SK-N-MC (cell line): ENCODE measurements at regions not wholly inside any gene's neighbourhood (a gene's known extent, or its start where the extent isn't known, plus 50 kb on each side); places are given as distances from the start of the nearest gene placed in this dataset.

Experiments
- DNase-seq: peaks from one replicate; pipeline ENCODE4 v3.0.0-alpha.2; 2011; ENCODE audit warnings: low read depth, low spot score
- H3K27ac ChIP-seq: fragments of 200-600 bp; sonication (generic); 2 replicates; pipeline ENCODE4 v1.5.1; 2016; ENCODE audit warnings: mixed run types
- H3K36me3 ChIP-seq: fragments of 200-600 bp; sonication (generic); 2 replicates; pipeline ENCODE4 v1.6.1; 2017; ENCODE audit warnings: antibody characterized with exemption, low read length, mixed read lengths; ENCODE audit not compliant: insufficient read depth
- H3K4me3 ChIP-seq: fragments of 200-600 bp; sonication (generic); 2 replicates; pipeline ENCODE4 v1.5.1; 2016
- H3K9ac ChIP-seq: fragments of 200-600 bp; sonication (generic); 2 replicates; pipeline ENCODE4 v1.8.0; 2017; ENCODE audit warnings: mixed run types, mixed read lengths; ENCODE audit not compliant: insufficient read length
- H3K9me3 ChIP-seq: fragments of 200-600 bp; sonication (generic); 2 replicates; pipeline ENCODE4 v1.6.1; 2017; ENCODE audit warnings: low read depth, mild to moderate bottlenecking, antibody characterized with exemption, low read length, moderate library complexity, mixed read lengths
- EZH2 ChIP-seq: fragments of 200-600 bp; sonication (generic); IDR thresholded peaks from one replicate; pipeline ENCODE4 v1.6.1; 2017; ENCODE audit warnings: antibody characterized with exemption
- FOXP2 ChIP-seq: optimal IDR thresholded peaks from 2 replicates; pipeline ENCODE3; 2011; ENCODE audit warnings: mild to moderate bottlenecking, moderate library complexity; ENCODE audit not compliant: insufficient read depth; ENCODE audit errors: extremely low read length, control extremely low read depth
- POLR2AphosphoS5 ChIP-seq: IDR thresholded peaks from 2 replicates; pipeline ENCODE4 v1.6.1; 2012; ENCODE audit warnings: mild to moderate bottlenecking, low read depth, low read length, borderline replicate concordance

DNA sequence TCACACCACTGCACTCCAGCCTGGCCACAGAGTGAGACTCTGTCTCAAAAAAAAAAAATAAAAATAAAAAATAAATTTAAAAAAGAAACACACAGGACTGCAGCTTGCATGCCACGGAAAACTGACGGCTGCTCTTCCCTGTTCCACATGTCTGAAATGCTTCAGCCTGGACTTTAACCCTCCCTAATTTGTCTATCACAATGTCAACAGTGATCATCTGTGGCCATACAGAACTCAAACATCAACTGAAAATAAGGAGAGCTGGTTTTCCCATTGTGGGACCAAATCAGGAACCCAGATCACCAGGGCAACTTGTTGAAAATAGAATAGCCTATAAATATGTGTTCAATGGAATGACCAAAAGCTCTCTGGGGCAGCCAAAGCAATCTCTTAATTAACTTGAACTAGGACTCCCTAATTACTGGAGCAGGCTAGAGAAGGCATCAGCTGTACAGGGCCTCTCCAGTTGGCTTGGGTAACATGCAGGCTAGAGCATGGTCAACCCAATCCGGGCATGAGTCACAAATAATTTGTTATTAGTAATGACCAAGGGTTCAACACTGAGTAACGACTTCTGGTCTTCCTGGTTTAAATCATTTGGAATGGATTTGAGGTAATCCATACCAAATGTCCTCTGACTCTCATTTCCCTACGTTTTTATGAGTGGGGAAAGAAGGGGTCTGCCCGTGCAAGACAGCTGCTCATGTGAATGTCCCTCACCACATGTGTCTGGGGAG lies 62.7 kb upstream of the KAZN start:
- TF ChIP-seq POLR2AphosphoS5 (no peak), FOXP2 (no peak), EZH2 (no peak)
- Histone ChIP-seq H3K9ac (no peak overlapping the region), H3K4me3 (no peak overlapping the region), H3K27ac (no peak overlapping the region), H3K9me3 (no peaks in the 10 kb centered on the region), H3K36me3 (no peaks in the 10 kb centered on the region)
- no peak for DNase-seq

DNA sequence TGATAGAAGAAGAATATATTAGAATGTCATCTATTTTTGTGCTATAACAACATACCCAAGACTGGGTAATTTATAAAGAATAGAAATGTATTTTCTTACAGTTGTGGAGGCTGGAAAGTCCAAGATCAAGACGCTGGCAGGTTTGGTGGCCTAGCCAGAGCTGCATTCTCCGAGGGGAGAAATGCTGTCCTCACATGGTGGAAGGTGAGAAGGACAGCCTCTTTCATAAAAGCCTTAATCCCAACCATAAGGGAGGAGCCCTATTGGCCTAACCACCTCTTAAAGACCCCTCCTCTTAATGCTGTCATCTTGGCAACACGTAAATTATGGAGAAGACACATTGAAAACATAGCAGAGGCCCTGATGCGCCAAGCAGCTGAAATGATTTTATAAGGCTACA lies 60.1 kb upstream of the KAZN start:
- TF ChIP-seq EZH2 (no peak), FOXP2 (no peak), POLR2AphosphoS5 (no peak)
- Histone ChIP-seq H3K9ac (no peak overlapping the region), H3K9me3 (no peaks in the 10 kb centered on the region), H3K36me3 (no peaks in the 10 kb centered on the region), H3K27ac (no peak overlapping the region), H3K4me3 (no peak overlapping the region)
- no peak for DNase-seq

DNA sequence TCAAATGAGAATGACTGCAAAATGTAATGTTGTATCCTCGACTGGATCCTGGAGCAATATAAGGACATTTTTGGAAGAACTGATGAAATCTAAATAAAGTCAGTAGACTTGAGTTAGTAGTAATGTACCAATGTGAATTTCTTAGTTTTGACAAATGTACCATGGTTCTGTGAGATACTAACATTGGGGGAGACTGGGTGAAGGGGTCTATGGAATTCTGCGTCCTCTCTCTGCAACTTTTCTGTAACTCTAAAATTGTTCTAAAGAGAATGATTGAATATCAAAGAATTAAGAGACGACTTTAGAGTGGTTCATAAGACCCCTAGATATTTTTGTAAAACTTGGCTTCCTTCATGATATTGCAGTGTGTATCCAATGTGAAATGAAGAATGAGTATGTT lies 59.2 kb upstream of the KAZN start:
- H3K9me3 ChIP-seq: no peaks in the 10 kb centered on the region
- no peak for DNase-seq
- H3K4me3 ChIP-seq: no peak overlapping the region
- no peak overlapping the region for H3K9ac ChIP-seq
- no peaks in the 10 kb centered on the region for H3K36me3 ChIP-seq
- TF ChIP-seq POLR2AphosphoS5 (no peak), FOXP2 (no peak), EZH2 (no peak)
- H3K27ac ChIP-seq: no peak overlapping the region

DNA sequence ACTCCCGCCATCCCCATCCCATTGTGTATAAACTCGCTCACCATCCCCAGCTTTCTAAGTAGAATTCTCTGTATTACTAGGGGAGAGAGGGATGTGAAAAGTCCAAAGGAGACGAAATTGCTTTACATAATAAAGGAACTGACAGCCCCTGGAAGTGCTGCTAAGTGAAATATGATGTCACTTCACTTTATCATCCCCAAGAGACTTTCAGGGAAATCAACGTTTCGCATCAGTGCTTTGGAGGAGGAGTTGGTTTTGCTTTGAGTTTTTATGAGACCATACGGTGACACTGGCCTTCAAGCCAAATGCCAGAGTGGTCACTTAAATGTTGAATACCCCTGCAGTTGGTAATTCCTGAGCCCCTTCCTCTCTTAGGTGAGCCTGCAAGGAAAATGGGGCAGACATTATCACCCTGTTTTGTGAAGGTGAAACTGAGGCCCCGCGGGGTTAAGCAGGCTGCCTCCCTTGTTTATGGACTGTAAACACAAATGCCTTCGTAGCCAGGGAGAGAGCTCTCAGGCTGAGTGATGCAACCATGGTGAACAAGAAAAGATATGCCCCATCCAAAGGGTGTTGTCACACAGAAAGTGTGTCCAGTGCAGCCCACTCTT lies 58.4 kb upstream of the KAZN start:
- Histone ChIP-seq H3K4me3 (no peak overlapping the region), H3K9me3 (no peaks in the 10 kb centered on the region), H3K9ac (no peak overlapping the region), H3K36me3 (no peaks in the 10 kb centered on the region), H3K27ac (no peak overlapping the region)
- no peak for DNase-seq
- TF ChIP-seq EZH2 (no peak), POLR2AphosphoS5 (no peak), FOXP2 (no peak)

DNA sequence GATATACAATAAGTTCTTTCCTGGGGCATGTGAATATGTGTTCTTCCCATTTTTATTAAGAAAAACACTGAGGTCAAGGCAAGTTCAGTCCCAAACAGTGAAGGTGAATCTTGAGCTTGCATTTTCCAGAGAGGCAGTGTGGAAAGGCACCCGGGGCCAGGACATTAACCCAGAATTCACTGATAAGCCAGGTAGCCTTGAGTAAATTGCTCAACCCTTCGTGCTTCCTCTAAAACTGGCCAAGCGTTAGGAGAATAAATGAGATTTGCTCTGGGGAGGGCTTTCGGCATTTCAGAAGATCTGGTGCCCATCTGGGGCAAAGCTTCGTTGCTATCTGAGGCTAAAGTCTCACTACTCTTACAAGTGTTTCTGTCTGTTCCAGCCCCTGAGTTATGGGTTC lies 57.1 kb upstream of the KAZN start:
- H3K9ac ChIP-seq: no peak overlapping the region
- H3K4me3 ChIP-seq: no peak overlapping the region
- no peak for DNase-seq
- H3K27ac ChIP-seq: no peak overlapping the region
- H3K36me3 ChIP-seq: no peaks in the 10 kb centered on the region
- no peak for TF ChIP-seq POLR2AphosphoS5
- TF ChIP-seq FOXP2: no peak
- no peak for TF ChIP-seq EZH2
- no peaks in the 10 kb centered on the region for H3K9me3 ChIP-seq

DNA sequence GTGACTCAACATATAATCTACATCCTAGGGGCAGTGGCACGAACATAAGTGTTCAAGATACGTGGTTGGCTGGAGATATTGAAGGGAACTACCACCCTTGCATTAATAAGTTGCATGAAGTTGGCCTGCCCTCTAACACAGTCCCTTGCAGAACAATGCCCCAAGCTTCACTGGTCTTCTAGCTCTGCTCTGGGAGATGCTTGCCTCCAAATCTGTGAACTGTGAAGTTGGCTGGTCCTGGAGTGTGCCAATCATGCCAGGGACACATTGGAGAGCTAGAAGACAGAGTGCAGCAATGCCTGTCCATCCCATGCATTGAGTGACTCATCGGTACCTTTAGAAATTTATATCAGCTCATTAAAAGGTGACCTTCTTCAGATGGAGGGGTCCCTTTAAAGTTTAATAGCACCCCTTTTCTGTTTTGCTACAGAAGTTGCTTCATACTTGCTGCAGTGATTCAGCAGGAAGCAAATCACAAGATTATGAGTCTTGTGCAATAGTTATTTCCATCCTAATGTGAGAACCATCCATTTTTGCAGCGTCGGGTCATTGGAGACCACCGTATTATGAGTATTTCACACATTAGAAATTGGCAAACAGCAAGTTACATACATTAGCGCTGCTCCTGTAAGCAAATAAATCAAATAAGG lies 55.2 kb upstream of the KAZN start:
- H3K9me3 ChIP-seq: no peaks in the 10 kb centered on the region

DNA sequence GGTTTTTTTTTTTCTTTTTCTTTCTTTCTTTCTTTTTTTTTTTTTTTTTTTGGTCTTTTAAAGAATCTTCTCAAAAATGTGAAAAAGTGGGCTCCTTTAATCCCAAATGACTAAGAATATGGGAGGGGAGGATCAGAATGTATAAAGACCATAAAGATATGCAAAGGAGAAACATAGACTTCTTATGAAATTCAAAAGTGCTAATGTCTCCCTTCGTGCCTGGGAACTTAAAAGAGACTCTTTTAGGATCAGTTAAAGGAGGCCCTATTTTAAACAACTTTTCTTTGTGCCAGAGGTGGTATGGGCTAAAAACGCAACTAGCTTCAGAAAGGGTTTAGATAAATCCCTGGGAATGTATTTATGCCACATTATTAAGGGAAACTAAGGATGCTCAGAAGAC lies 54.2 kb upstream of the KAZN start:
- no peaks in the 10 kb centered on the region for H3K9me3 ChIP-seq
- no peak overlapping the region for H3K4me3 ChIP-seq
- TF ChIP-seq POLR2AphosphoS5 (no peak), EZH2 (no peak), FOXP2 (no peak)
- no peak for DNase-seq
- no peaks in the 10 kb centered on the region for H3K36me3 ChIP-seq
- no peak overlapping the region for H3K9ac ChIP-seq
- H3K27ac ChIP-seq: no peak overlapping the region

More for the DNA sequence above, 55.2 kb upstream of the KAZN start:
- H3K9ac ChIP-seq: no peak overlapping the region
- no peak overlapping the region for H3K27ac ChIP-seq
- H3K36me3 ChIP-seq: no peaks in the 10 kb centered on the region
- H3K4me3 ChIP-seq: no peak overlapping the region
- no peak for DNase-seq
- TF ChIP-seq POLR2AphosphoS5 (no peak), EZH2 (no peak), FOXP2 (no peak)

GRCh38 chr1:14545422-14546025 lies 53.0 kb upstream of the KAZN start:
- Histone ChIP-seq H3K27ac (no peak overlapping the region), H3K9ac (no peak overlapping the region), H3K36me3 (no peaks in the 10 kb centered on the region), H3K9me3 (no peaks in the 10 kb centered on the region), H3K4me3 (no peak overlapping the region)
- no peak for DNase-seq
- TF ChIP-seq POLR2AphosphoS5 (no peak), EZH2 (no peak), FOXP2 (no peak)
